ENCODE measurements at regions not wholly inside any gene's neighbourhood (a gene's known extent, or its start where the extent isn't known, plus 50 kb on each side); places are given as distances from the start of the nearest gene placed in this dataset.

DNA sequence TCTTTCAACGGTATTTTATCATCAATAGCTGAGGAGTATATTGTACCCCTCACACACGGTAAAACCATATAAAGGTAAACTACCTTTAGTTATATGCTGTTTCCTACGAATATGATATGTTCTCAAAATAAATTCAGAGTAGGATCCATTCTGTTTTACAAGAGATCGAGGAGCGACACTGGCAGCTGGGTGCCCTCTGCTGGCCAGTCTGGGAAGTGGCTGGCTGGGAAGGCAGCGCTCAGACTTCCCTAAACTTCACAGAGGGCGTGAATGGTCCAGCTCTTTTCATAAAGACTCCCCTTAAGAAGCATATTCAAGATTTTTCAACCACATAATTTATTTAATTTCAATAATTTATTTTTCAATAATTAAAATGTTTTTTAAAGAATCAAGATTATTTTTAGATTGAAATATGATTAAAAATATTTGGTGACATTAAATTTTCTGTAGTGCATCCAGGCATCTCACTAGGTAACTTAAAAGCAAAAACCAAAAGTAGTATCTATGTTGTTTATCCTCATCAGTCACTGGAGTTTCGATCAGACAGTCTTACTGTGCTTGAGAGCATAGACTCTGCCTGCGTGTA is 187.5 kb upstream of the PDE10A start:
- DNase-seq: peak; percentile 19 to 24
- peaks cover 54% of the 10 kb centered on the region for H3K27me3 ChIP-seq (ENCODE audit: control insufficient read depth, insufficient read depth, low read length)
- no CpG with 5 or more reads among the region's 9 CpGs for WGBS (ENCODE audit: insufficient coverage, low lambda C conversion rate)

DNA sequence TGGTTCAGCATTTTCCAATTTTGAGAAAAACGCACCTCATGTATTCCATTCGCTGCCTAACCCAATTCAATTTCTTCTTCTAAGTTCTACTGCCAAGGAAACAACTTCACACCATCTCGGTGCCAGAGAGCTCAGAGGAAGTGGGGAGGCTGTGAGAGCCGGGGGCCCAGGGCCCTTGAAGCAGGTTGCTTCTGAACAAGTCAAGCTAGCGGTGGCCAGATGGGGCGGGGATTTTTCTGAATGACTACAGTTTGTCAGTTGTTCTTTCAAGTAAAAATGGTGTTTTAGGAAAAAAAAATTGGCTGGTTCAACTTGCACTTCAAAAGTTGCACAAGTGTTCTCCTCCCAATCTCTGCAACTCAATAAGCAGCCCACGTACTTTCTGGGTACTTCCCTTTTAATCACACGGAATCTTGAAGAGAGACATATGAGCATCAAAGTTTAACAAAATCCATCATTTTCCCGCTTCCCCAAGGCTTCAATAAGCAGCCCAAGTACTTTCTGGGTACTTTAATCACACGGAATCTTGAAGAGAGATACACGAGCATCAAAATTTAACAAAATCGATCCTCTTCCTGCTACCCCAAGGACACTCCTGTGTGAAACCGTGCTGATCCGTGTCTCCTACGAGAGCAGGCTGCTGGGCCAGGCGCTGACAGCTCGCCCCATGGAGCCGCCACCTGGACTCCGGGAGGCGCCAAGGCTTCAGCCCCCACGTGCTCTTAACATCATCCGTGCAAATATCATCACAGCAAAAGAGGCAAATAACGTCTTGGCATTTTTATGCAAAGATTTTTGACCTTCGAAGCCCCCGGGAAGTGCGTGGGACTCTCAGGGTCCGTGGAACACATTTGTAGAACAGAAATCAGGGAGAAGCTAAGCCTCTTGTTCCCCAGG is 186.7 kb upstream of the PDE10A start:
- Histone ChIP-seq H3K27me3 (ENCODE audit: control insufficient read depth, insufficient read depth, low read length) (peaks cover 47% of the 10 kb centered on the region), H3K4me3 (ENCODE audit: low read length) (no peak overlapping the region), H3K9me3 (ENCODE audit: control insufficient read depth, low read depth, low read length) (peaks cover 3% of the 10 kb centered on the region), H3K27ac (ENCODE audit: low read length) (no peak overlapping the region), H3K36me3 (ENCODE audit: control insufficient read depth, insufficient read depth, low read length) (no peaks in the 10 kb centered on the region), H3K4me1 (ENCODE audit: control insufficient read depth, insufficient read depth, low read length) (no peaks in the 10 kb centered on the region)
- no peak for DNase-seq
- no CpG with 5 or more reads among the region's 27 CpGs for WGBS (ENCODE audit: insufficient coverage, low lambda C conversion rate)

More for the DNA sequence above, 187.5 kb upstream of the PDE10A start:
- Histone ChIP-seq H3K4me3 (ENCODE audit: low read length) (no peak overlapping the region), H3K4me1 (ENCODE audit: control insufficient read depth, insufficient read depth, low read length) (no peaks in the 10 kb centered on the region), H3K36me3 (ENCODE audit: control insufficient read depth, insufficient read depth, low read length) (no peaks in the 10 kb centered on the region), H3K9me3 (ENCODE audit: control insufficient read depth, low read depth, low read length) (peaks cover 3% of the 10 kb centered on the region), H3K27ac (ENCODE audit: low read length) (no peak overlapping the region)

DNA sequence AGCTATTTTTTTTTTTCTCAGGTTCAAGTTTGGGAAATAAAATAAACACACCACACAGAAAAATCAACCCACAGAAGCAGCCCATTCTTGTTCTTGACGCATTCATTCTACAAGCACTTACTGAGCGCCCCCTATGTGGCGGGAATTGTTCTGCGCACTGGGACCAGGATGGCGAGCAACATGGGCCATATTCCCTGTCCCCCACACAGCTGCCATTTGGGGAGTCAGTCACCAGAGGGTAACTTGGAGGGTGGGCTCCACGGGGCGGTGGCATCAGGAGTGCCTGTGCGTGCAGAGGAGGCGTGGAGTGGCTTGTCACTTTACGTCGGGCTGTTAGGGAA is 185.0 kb upstream of the PDE10A start:
- DNase-seq: no peak
- no peaks in the 10 kb centered on the region for H3K4me1 ChIP-seq (ENCODE audit: control insufficient read depth, insufficient read depth, low read length)
- H3K36me3 ChIP-seq (ENCODE audit: control insufficient read depth, insufficient read depth, low read length): no peaks in the 10 kb centered on the region
- H3K27me3 ChIP-seq (ENCODE audit: control insufficient read depth, insufficient read depth, low read length): peaks cover 33% of the 10 kb centered on the region
- no peak overlapping the region for H3K27ac ChIP-seq (ENCODE audit: low read length)
- no peak overlapping the region for H3K4me3 ChIP-seq (ENCODE audit: low read length)
- no CpG with 5 or more reads among the region's 11 CpGs for WGBS (ENCODE audit: insufficient coverage, low lambda C conversion rate)
- H3K9me3 ChIP-seq (ENCODE audit: control insufficient read depth, low read depth, low read length): no peaks in the 10 kb centered on the region

DNA sequence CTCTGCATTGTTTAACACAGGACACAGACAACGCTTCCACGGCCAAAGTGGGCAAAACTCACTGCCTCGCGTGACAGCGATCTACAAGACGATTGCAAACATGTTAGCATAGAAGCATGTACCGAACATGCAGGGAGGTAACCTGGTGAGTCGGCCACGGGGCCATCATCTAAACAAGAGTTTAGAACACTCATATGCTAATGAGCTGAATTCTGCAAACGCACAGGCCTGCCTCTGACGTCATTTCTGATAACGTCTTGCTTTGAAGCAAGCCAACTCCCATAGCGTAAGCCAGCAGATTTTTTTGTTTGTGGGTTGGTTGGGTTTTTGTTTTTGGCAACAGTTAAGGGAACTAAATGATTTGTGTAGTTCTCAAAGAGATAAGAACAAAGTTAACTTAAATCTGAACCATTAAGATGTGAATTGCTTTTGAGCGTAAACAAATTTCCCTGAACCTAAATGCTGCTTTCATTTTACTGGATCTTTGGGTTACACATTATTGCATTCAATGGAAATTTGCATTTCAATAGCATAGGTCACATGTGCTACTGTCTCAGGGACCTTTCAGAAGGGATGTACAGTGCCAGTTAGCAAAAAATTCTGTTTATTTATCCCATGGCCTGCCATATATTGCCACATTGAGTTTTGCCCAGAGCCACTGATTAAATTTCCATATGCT is 184.5 kb upstream of the PDE10A start:
- H3K9me3 ChIP-seq (ENCODE audit: control insufficient read depth, low read depth, low read length): no peaks in the 10 kb centered on the region
- H3K4me3 ChIP-seq (ENCODE audit: low read length): no peak overlapping the region
- H3K27ac ChIP-seq (ENCODE audit: low read length): no peak overlapping the region
- H3K27me3 ChIP-seq (ENCODE audit: control insufficient read depth, insufficient read depth, low read length): peaks cover 28% of the 10 kb centered on the region
- no peak for DNase-seq
- WGBS (ENCODE audit: insufficient coverage, low lambda C conversion rate): 50% methylated on average over 4 of the region's 14 CpGs
- no peaks in the 10 kb centered on the region for H3K4me1 ChIP-seq (ENCODE audit: control insufficient read depth, insufficient read depth, low read length)
- no peaks in the 10 kb centered on the region for H3K36me3 ChIP-seq (ENCODE audit: control insufficient read depth, insufficient read depth, low read length)

DNA sequence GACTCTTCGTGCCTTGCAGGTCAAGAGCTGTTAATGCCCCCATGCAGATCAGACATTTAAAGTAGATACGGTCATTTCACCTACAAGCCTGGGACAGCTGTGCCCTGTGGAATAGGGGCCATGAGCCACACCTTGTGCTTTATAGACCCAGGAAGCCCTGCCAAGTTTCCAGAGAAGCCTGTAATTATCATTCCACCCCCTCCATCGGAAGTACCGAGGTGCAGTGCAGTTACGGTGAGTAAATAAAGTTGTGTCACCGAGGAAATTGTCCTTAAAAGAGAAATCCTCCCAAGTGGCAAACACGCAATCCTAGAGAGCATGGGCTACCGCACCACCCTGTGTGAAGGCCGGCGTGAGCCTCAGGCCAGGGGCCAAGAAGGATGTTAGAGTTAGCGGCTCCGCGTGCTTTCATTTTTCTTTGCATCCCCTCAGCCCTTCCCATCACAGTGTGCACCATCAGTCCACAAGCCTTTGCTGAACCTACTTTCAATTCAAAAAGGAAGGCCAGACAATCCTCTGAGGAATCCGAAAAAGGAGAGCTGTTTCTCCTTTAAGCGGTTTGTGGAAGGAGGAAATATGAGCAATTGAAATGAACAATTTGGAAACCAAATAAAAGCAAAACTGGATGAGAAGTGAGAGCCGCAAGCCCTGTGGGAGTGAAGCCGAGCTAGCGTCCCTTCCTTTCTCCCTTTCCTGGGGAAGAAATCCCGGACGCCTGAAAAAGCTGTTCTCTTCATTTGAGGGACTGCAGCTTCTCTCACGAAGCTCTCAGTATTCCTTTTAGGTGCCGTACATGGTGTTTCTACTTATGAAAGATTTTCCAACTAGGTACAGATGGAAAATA is 183.3 kb upstream of the PDE10A start:
- Histone ChIP-seq H3K9me3 (ENCODE audit: control insufficient read depth, low read depth, low read length) (no peaks in the 10 kb centered on the region), H3K27ac (ENCODE audit: low read length) (no peak overlapping the region), H3K4me3 (ENCODE audit: low read length) (no peak overlapping the region), H3K36me3 (ENCODE audit: control insufficient read depth, insufficient read depth, low read length) (no peaks in the 10 kb centered on the region), H3K4me1 (ENCODE audit: control insufficient read depth, insufficient read depth, low read length) (no peaks in the 10 kb centered on the region), H3K27me3 (ENCODE audit: control insufficient read depth, insufficient read depth, low read length) (peaks cover 21% of the 10 kb centered on the region)
- peak; percentile 20 to 47 for DNase-seq
- 100% methylated on average over 4 of the region's 22 CpGs for WGBS (ENCODE audit: insufficient coverage, low lambda C conversion rate)

DNA sequence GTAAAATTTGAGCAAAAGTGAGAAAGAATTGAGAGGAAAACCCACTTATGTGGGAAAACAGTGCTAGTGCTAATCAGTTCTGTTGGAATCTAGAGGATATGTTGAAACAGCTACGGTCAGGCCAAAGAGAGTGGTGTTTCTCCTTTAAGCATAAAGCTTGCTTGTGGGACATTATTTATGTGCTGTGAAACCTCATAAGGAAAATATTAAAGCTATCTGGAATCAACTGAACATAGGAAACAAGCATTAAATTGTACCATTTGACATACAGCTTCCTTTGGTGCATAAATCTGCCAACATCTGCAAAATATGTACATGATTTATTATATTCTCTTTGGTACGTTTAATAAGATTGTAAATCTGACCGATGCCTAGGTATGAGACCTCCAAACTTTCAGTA is 182.5 kb upstream of the PDE10A start:
- Histone ChIP-seq H3K27me3 (ENCODE audit: control insufficient read depth, insufficient read depth, low read length) (peaks cover 19% of the 10 kb centered on the region), H3K27ac (ENCODE audit: low read length) (no peak overlapping the region), H3K4me3 (ENCODE audit: low read length) (no peak overlapping the region)

DNA sequence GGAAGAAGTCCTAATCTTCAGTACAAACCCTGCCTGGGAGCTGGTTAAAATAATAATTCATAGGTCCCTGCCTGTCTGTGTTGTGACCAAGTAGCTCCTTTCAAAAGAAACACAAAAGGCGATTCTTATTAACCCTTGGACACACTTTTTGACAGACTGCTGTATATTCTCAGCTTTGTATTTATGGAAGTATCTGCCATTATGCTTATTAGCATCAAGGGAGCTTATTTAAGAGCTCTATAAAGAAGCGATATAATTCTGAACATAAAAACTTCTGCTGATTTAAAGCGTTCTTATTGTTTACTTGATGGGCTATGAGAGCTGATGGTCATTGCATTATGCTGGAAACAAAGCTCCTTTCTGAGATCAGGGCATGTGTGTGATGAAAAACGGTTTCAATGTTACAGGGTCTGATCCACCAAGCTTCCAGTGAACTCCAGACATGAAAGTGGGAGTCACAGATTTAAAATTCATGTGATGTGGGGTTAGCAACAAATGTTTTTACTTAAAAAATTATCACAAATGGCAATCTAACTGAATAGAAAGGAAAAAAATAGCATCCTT is 181.8 kb upstream of the PDE10A start:
- Histone ChIP-seq H3K4me1 (ENCODE audit: control insufficient read depth, insufficient read depth, low read length) (no peaks in the 10 kb centered on the region), H3K27me3 (ENCODE audit: control insufficient read depth, insufficient read depth, low read length) (peaks cover 16% of the 10 kb centered on the region), H3K4me3 (ENCODE audit: low read length) (no peak overlapping the region), H3K9me3 (ENCODE audit: control insufficient read depth, low read depth, low read length) (no peaks in the 10 kb centered on the region), H3K36me3 (ENCODE audit: control insufficient read depth, insufficient read depth, low read length) (no peaks in the 10 kb centered on the region), H3K27ac (ENCODE audit: low read length) (no peak overlapping the region)
- no peak for DNase-seq
- WGBS (ENCODE audit: insufficient coverage, low lambda C conversion rate): 67% methylated on average over 1 of the region's 4 CpGs

More for the DNA sequence above, 182.5 kb upstream of the PDE10A start:
- no peaks in the 10 kb centered on the region for H3K9me3 ChIP-seq (ENCODE audit: control insufficient read depth, low read depth, low read length)
- WGBS (ENCODE audit: insufficient coverage, low lambda C conversion rate): no CpG with 5 or more reads among the region's 3 CpGs
- no peak for DNase-seq
- no peaks in the 10 kb centered on the region for H3K4me1 ChIP-seq (ENCODE audit: control insufficient read depth, insufficient read depth, low read length)
- no peaks in the 10 kb centered on the region for H3K36me3 ChIP-seq (ENCODE audit: control insufficient read depth, insufficient read depth, low read length)

DNA sequence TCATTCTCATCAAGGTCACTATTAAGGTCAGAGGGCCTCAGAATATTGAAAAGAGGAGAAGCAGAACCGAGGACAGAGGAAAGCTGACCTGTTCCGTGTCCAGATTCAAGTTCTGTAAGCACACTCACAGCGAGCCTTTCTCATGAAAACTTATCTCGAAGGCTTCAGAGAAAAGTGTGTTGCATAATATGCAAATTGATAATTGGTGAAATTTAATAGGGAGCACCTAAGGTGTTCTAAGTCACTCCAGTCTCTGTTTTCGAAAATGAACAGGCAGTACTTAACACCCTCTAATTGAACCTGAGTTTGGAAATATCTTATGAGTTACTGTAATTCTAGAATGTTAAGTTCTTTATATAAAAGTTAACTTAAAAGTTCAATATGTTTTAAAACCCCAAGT is 181.2 kb upstream of the PDE10A start:
- Histone ChIP-seq H3K4me1 (ENCODE audit: control insufficient read depth, insufficient read depth, low read length) (no peaks in the 10 kb centered on the region), H3K36me3 (ENCODE audit: control insufficient read depth, insufficient read depth, low read length) (no peaks in the 10 kb centered on the region), H3K27ac (ENCODE audit: low read length) (no peak overlapping the region), H3K4me3 (ENCODE audit: low read length) (no peak overlapping the region), H3K27me3 (ENCODE audit: control insufficient read depth, insufficient read depth, low read length) (peaks cover 12% of the 10 kb centered on the region), H3K9me3 (ENCODE audit: control insufficient read depth, low read depth, low read length) (no peaks in the 10 kb centered on the region)
- 56% methylated on average over 2 of the region's 5 CpGs for WGBS (ENCODE audit: insufficient coverage, low lambda C conversion rate)
- DNase-seq: no peak

DNA sequence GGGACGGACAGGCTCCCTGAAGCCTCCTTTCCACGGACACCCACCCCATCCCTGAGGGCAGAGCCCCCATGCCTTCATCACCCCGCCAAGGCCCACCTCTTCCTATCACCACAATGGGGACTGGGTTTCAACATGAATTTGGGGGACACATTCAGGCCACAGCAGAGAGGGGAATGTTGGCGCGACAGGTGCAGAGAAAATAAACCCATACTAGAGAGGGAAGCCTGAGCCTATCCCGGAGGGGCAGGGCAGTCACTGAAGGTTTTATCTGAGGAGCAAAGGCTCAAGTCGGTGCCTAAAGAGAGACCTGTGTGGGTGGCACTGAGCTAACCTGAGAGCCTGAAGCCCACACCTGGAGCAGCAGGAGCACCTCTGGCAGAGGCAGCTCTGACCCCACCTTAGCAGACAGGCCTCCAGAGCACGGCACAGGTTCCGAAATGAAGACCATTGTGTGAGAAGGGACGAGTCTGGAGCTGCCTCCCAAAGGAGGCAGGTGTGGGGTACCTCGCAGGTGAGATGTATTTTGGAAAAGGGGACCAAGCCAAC is 180.6 kb upstream of the PDE10A start:
- no peaks in the 10 kb centered on the region for H3K4me1 ChIP-seq (ENCODE audit: control insufficient read depth, insufficient read depth, low read length)
- no peak overlapping the region for H3K27ac ChIP-seq (ENCODE audit: low read length)

More for the DNA sequence above, 180.6 kb upstream of the PDE10A start:
- no peaks in the 10 kb centered on the region for H3K36me3 ChIP-seq (ENCODE audit: control insufficient read depth, insufficient read depth, low read length)
- no peaks in the 10 kb centered on the region for H3K9me3 ChIP-seq (ENCODE audit: control insufficient read depth, low read depth, low read length)
- no peak overlapping the region for H3K4me3 ChIP-seq (ENCODE audit: low read length)
- H3K27me3 ChIP-seq (ENCODE audit: control insufficient read depth, insufficient read depth, low read length): peaks cover 10% of the 10 kb centered on the region
- no peak for DNase-seq
- WGBS (ENCODE audit: insufficient coverage, low lambda C conversion rate): 80% methylated on average over 1 of the region's 11 CpGs
